AG04449 (cell line): ENCODE measurements at regions not wholly inside any gene's neighbourhood (a gene's known extent, or its start where the extent isn't known, plus 50 kb on each side); places are given as distances from the start of the nearest gene placed in this dataset.
A peak's percentile ranks its signal among the peaks of the same experiment; 100 is the strongest.

ENCODE experiments used
- CTCF ChIA-PET: fragments of 350-600 bp; formaldehyde crosslinking; extraction: SDS; loops from one replicate; lab custom pipeline; 2021; ENCODE audit warnings: antibody characterized with exemption; lab: Yijun Ruan, JAX
- POLR2A ChIA-PET: fragments of 400-600, 350-600 bp; formaldehyde crosslinking; extraction: SDS; loops from one replicate; lab custom pipeline; 2020; ENCODE audit warnings: antibody characterized with exemption, inconsistent platforms; lab: Yijun Ruan, JAX
- DNase-seq: peaks from one replicate; pipeline ENCODE4 v3.0.0-alpha.2; 2010; ENCODE audit warnings: low read depth, low spot score
- H3K4me3 ChIP-seq: 2 replicates; pipeline ENCODE4 v1.5.1; 2011; ENCODE audit warnings: low read depth, mild to moderate bottlenecking, control low read depth, low read length
- CTCF ChIP-seq: IDR thresholded peaks from one replicate; pipeline ENCODE4 v1.5.1; 2011; ENCODE audit warnings: mild to moderate bottlenecking, moderate library complexity, low read length, control low read depth, inconsistent platforms; ENCODE audit not compliant: insufficient read depth; ENCODE audit errors: missing control alignments

- DNase-seq: peak; percentile 69
- peak; percentile 83 for TF ChIP-seq CTCF
- H3K4me3 ChIP-seq: peak overlapping the region; percentile 21; the same call in 1 of the 2 replicates
- CTCF ChIA-PET: interaction anchor here (0.7 to 7.4 kb wide), 55 partner anchors 11 to 639 kb away, joined by 3 to 75 read pairs (median 4); partner anchors contain the start of genes JADE1 and SCLT1
- POLR2A ChIA-PET: interaction anchor here (0.7 to 1.8 kb wide), 5 partner anchors 10 to 357 kb away, joined by 3 to 7 read pairs (median 3); no protein-coding TSS in a partner anchor
Measured at GRCh38 chr4:128454281-128454871, 166.8 kb upstream of the PGRMC2 start.

DNA sequence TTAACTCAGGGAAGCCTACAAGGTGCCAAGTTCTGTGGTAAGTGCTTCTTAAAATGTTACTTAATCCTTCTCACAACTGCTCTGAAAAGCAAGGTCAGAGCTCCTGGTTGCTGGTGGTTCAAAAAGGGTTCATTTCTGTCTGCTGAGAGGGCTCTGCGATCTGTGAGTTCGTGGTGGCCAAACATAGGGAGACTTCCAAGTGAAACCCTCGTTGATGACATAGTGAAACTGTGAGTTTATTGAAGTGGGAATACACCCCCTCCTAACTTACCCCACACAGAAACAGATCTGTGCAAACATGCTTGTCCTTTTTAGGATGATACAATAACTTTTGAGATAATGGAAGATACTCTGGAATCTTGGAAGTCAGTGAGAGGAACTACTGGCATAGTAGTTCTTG is 164.8 kb upstream of the PGRMC2 start:
- ChIA-PET CTCF (interaction anchor here (0.6 to 7.4 kb wide), 9 partner anchors 13 to 411 kb away, joined by 3 to 75 read pairs (median 6); partner anchors contain the start of gene JADE1), POLR2A (no interaction called here)
- TF ChIP-seq CTCF: no peak
- H3K4me3 ChIP-seq: no peak overlapping the region
- DNase-seq: no peak

DNA sequence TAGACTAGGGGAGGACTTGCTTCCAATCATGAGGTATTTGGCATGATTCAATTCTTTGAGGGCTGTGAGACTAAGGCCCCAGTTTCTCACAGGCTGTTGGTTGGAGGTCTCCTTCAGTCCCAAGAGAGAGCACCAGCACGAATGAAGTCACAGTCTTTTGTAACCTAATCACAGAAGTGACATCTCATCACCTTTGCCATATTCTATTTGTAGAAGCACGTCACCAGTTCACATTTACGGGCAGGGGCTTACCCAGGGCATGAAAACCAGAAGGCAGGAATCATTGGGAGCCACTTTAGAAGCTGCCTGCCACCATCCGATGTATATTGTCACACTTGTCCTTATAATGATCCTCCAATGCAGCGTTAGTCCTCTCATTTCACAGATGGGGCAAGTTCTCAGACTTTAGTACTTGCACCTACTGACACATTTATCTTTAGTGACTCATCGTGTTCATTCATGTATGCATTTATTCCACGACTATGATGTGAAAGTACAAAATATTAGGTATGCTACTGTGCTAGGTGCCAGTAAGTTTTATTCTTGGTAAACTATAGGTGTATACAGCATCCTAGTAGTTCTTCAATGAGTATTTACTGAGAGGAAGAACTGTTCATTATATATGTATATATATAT is 163.8 kb upstream of the PGRMC2 start:
- no peak overlapping the region for H3K4me3 ChIP-seq
- ChIA-PET POLR2A (no interaction called here), CTCF (interaction anchor here (7.4 kb wide), 1 partner anchor 14 kb away, joined by 75 read pairs; no protein-coding TSS in a partner anchor)
- no peak for DNase-seq
- no peak for TF ChIP-seq CTCF

DNA sequence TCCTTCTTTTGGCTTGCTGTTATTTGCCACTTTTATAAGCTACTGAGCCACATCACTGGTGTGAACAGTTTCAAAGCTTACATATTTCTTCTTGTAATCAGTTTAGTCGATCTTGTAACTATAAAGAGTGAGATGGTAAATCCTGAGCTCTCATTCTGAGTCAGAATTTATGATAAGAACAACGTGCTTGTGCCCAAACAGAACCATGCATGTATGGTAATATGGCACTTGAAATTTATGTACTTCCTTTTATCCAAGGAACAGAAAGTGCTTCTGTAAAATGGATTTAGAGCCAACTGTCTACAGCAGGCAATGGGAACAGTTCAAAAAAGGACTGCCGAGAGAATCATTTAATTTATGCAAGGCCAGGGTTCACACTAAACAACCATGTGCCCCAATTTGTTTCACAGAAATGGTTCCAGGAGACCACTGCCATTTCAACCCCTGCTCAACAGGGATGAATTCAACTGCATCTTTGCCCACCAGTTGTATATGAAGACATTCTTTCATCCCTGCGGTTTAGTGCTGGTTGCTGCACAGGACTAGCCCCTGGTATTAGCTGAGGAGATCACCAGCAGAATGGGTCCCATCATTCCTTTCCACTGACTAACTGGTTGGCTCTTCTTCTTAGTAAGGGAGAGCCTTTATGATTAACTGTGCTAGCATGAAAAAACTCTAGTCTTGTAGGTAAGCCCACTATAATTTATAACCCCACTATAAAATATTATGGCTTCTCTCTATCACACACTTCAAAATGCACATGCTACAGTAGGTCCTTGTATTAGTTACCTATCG is 162.9 kb upstream of the PGRMC2 start:
- no peak for DNase-seq
- no peak for TF ChIP-seq CTCF
- ChIA-PET POLR2A (no interaction called here), CTCF (interaction anchor here (0.9 to 1.5 kb wide), 5 partner anchors 9 to 124 kb away, joined by 3 to 5 read pairs (median 3); no protein-coding TSS in a partner anchor)
- no peak overlapping the region for H3K4me3 ChIP-seq

GRCh38 chr4:128449251-128449650 is 161.6 kb upstream of the PGRMC2 start:
- no peak for TF ChIP-seq CTCF
- ChIA-PET POLR2A (no interaction called here), CTCF (interaction anchor here (1.1 to 1.7 kb wide), 5 partner anchors 12 to 148 kb away, joined by 3 to 5 read pairs (median 3); no protein-coding TSS in a partner anchor)
- DNase-seq: no peak
- H3K4me3 ChIP-seq: no peak overlapping the region
